ENCODE measurements at regions not wholly inside any gene's neighbourhood (a gene's known extent, or its start where the extent isn't known, plus 50 kb on each side); places are given as distances from the start of the nearest gene placed in this dataset.

DNA sequence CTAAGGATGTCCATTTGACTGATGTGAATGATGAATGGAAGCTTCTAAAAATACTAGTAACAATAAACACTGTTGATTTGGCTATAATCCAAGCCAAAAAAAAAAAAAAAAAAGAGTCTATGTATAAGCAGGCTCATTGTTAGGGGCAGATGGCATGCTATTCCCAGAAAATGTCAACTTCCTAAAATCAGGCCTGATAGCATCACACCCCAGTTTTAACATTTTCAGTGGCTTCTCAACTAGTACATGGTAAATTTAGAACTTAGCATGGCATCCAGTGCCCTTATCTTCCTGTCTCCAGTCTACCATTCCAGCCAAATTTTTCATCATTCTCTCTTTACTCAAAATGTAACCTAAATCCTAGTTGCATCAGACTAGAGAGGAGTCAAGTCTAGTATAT is 288.2 kb upstream of the ZNF385D start:
- CTCF ChIA-PET = no interaction called here

DNA sequence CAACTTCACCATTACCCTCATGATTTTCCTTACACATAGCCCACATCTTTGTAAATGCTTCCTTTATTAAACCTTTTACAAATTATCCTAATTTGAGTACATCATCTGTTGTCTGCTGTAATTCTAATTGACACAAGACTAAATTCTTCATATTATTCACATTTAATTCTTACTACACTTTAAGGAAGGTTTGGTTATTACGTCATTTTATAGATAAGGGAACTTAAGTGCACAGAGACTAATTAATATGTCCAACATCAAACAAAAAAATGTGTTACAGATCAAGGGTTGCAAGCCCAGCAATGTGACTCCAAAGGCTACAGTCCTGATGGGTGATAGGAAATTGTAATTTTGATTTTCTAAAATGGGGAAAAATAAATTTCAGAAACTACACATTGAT is 289.1 kb upstream of the ZNF385D start:
- no peak overlapping the region for H3K4me3 Mint-ChIP-seq
- ChIA-PET CTCF (no interaction called here), POLR2A (no interaction called here)
- H3K27me3 Mint-ChIP-seq = no peaks in the 10 kb centered on the region
- H3K4me1 Mint-ChIP-seq = no peaks in the 10 kb centered on the region
- H3K27ac Mint-ChIP-seq = no peak overlapping the region
- no peak for DNase-seq
- H3K36me3 Mint-ChIP-seq (ENCODE audit: low read depth) = no peaks in the 10 kb centered on the region
- H3K9me3 Mint-ChIP-seq = peaks cover 6% of the 10 kb centered on the region

More for the DNA sequence above, 288.2 kb upstream of the ZNF385D start:
- Mint-ChIP-seq H3K36me3 (ENCODE audit: low read depth) (no peaks in the 10 kb centered on the region), H3K4me1 (no peaks in the 10 kb centered on the region), H3K27me3 (no peaks in the 10 kb centered on the region), H3K9me3 (peaks cover 2% of the 10 kb centered on the region), H3K4me3 (no peak overlapping the region), H3K27ac (no peak overlapping the region)
- POLR2A ChIA-PET = no interaction called here
- no peak for DNase-seq

DNA sequence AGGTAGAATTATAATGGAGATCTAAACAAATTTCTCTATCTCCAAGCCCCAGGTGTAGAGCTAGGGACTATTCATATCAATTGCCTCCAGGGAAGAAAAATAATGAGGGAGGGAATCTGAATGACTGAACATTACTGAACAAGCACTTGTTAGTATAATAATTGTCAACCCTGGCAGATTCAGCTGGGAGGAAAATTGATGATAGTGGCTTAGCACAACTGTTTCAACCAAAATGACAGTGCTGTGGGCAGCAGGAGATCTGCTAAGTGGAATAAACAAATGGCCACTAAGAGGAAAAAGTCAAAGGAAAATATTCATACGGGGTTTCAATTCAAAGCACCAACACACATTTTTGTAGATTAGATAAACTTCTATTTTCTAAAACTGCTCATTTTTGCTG is 294.9 kb upstream of the ZNF385D start:
- H3K27me3 Mint-ChIP-seq = no peaks in the 10 kb centered on the region
- H3K4me1 Mint-ChIP-seq = no peaks in the 10 kb centered on the region
- H3K9me3 Mint-ChIP-seq = peaks cover 14% of the 10 kb centered on the region
- H3K27ac Mint-ChIP-seq = no peak overlapping the region
- no peak overlapping the region for H3K4me3 Mint-ChIP-seq
- H3K36me3 Mint-ChIP-seq (ENCODE audit: low read depth) = no peaks in the 10 kb centered on the region
- ChIA-PET CTCF (no interaction called here), POLR2A (no interaction called here)
- no peak for DNase-seq

DNA sequence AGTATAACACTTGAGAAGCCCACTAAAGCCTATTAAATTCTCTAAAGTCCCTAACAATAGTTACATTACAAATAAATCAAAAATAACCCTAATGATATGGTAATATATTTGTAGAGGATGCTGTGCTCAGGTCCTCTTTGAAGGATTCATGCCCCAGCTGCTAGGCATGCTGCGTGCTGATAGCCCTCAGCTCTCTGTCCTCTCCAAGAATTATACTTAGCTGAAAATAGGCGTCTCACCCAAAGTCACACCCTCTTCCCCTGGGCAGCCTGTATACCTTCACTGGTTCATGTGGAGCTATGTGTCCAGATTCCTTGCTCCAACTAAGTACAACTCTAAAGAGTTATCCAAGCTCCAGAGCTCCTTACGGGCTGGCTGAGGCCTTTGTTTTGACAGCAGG is 312.5 kb upstream of the ZNF385D start:
- no peaks in the 10 kb centered on the region for H3K36me3 Mint-ChIP-seq (ENCODE audit: low read depth)
- DNase-seq = no peak
- ChIA-PET CTCF (no interaction called here), POLR2A (no interaction called here)
- no peak overlapping the region for H3K27ac Mint-ChIP-seq
- no peak overlapping the region for H3K4me3 Mint-ChIP-seq
- H3K27me3 Mint-ChIP-seq = no peaks in the 10 kb centered on the region
- no peaks in the 10 kb centered on the region for H3K9me3 Mint-ChIP-seq
- H3K4me1 Mint-ChIP-seq = no peaks in the 10 kb centered on the region

DNA sequence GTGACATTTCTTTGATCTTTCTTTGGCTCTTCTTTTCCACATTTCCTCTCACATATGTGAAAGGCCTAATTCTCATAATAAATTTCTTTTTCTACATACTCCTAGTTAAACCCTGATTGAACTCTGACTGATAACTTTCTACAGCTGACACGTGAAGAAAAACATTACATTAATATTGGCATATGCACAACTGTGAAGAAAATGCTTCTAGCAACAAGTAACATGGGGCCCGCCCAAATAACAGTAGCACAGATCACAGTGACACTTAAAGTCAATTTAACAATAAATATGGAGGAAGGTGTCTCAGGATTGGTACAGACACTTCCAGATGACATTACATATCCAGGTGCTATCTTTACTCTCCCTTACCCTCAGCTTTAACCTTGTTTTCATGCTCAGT is 317.6 kb upstream of the ZNF385D start:
- ChIA-PET POLR2A (no interaction called here), CTCF (no interaction called here)
- Mint-ChIP-seq H3K9me3 (no peaks in the 10 kb centered on the region), H3K4me1 (no peaks in the 10 kb centered on the region), H3K4me3 (no peak overlapping the region), H3K27me3 (no peaks in the 10 kb centered on the region), H3K27ac (no peak overlapping the region), H3K36me3 (ENCODE audit: low read depth) (no peaks in the 10 kb centered on the region)
- DNase-seq = no peak

DNA sequence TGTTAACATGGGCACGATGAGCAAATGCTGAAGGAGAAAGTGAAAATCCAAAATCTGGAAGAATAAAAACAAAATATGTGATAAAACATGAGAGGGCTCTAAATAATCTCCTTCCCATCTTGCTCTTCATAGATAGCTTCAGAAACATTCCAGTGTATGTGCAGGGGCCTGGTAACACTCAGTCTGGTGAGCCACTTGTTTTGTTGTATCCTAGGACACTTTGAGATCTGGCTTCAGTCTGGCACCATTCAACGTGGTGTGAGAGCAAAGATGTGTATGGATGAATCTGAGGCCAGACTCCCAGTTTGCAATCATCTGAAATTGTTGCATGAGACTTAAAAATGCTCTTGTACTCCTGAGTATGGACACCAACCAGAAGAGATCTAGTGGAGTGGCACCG is 337.2 kb upstream of the ZNF385D start:
- no peak overlapping the region for H3K27ac Mint-ChIP-seq
- H3K9me3 Mint-ChIP-seq = no peaks in the 10 kb centered on the region
- ChIA-PET CTCF (no interaction called here), POLR2A (no interaction called here)
- no peaks in the 10 kb centered on the region for H3K36me3 Mint-ChIP-seq (ENCODE audit: low read depth)
- H3K4me1 Mint-ChIP-seq = no peaks in the 10 kb centered on the region
- no peaks in the 10 kb centered on the region for H3K27me3 Mint-ChIP-seq
- no peak for DNase-seq
- no peak overlapping the region for H3K4me3 Mint-ChIP-seq

DNA sequence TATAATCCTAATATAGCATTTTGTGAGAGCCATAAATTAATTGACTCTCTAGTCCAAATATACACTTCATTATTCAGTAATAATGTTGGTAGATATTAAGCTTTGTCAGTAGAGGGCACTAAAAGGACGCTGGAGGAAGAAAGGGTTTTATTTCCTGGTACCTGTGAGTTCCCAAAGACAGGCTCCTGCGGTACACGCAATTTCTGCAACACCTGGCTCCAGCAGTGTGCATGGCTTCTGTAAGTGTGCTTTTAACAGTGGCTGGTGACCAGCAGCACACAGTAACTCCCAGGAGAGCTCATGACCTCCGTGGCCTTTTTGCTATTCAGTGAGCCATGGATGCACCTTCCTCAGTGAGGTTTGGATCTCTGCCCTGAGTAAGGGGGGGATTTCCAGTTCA is 338.3 kb upstream of the ZNF385D start:
- Mint-ChIP-seq H3K27me3 (no peaks in the 10 kb centered on the region), H3K36me3 (ENCODE audit: low read depth) (no peaks in the 10 kb centered on the region), H3K27ac (no peak overlapping the region), H3K4me3 (no peak overlapping the region), H3K9me3 (no peaks in the 10 kb centered on the region), H3K4me1 (no peaks in the 10 kb centered on the region)
- no peak for DNase-seq
- ChIA-PET POLR2A (no interaction called here), CTCF (no interaction called here)

DNA sequence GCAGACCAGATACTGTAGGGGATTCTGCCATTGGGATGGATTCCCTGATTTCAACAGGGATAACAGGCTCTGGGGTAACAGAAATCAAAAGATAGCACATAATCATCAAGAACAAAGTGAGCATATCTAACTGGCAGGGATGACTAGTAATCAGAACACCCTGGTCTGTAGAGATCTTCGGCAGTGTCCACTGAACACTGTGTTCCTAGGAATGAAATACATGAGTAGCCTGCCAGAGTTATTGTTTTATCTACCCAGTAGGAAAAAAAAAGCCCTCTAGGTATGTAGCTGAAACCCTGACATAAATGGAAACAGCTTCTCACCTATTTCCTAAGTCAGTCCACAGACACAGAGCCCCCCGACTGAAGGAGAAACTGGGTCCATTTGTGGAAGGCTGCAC is 340.3 kb upstream of the ZNF385D start:
- H3K9me3 Mint-ChIP-seq = no peaks in the 10 kb centered on the region
- H3K27me3 Mint-ChIP-seq = no peaks in the 10 kb centered on the region
- ChIA-PET POLR2A (no interaction called here), CTCF (no interaction called here)
- no peak for DNase-seq
- H3K4me1 Mint-ChIP-seq = no peaks in the 10 kb centered on the region
- H3K36me3 Mint-ChIP-seq (ENCODE audit: low read depth) = no peaks in the 10 kb centered on the region
- H3K27ac Mint-ChIP-seq = no peak overlapping the region
- H3K4me3 Mint-ChIP-seq = no peak overlapping the region

DNA sequence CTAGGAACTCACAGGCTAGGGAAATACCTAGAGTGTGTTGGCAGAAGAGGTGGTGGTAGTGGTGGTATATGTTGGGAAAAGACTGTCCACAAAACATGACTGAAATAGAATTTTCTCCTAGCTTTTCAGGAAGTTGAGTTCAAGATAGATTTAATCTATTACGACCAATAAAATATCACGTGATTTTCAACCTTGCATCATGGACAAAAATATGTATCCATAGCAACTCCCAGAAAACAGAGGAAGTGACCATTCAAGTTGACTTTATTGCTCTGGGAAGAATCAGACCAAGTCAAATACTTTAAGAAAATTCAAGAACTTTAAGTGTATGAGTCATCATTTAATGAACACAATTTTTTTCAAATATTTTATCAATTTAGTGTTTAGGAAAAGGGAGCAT is 347.0 kb upstream of the ZNF385D start:
- CTCF ChIA-PET = no interaction called here
- Mint-ChIP-seq H3K9me3 (no peaks in the 10 kb centered on the region), H3K27ac (no peak overlapping the region), H3K36me3 (ENCODE audit: low read depth) (no peaks in the 10 kb centered on the region), H3K4me1 (no peaks in the 10 kb centered on the region), H3K27me3 (no peaks in the 10 kb centered on the region), H3K4me3 (no peak overlapping the region)
- DNase-seq = no peak
- POLR2A ChIA-PET = no interaction called here

DNA sequence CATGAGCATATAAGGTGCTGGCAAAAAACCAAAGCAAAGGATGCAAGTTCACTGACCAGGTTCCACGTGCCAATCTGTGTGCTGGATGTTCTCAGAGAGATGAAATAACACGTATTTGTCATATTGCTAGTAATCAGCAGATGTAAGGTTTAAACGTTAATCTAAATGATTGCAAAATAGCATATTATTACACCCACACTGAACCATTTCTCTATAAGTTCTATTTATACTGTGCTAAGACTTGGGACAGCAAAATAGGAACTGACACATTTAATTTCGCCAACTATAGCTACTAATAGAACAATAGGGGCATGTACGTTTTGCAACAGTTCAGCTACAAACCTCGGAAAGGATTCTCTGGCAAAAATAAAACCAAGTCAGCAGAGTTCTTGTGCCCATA is 350.3 kb upstream of the ZNF385D start:
- H3K9me3 Mint-ChIP-seq = no peaks in the 10 kb centered on the region
- no peaks in the 10 kb centered on the region for H3K4me1 Mint-ChIP-seq
- H3K4me3 Mint-ChIP-seq = no peak overlapping the region
- H3K27ac Mint-ChIP-seq = no peak overlapping the region
- POLR2A ChIA-PET = no interaction called here
- no peaks in the 10 kb centered on the region for H3K27me3 Mint-ChIP-seq
- DNase-seq = no peak
- H3K36me3 Mint-ChIP-seq (ENCODE audit: low read depth) = no peaks in the 10 kb centered on the region
- CTCF ChIA-PET = no interaction called here

DNA sequence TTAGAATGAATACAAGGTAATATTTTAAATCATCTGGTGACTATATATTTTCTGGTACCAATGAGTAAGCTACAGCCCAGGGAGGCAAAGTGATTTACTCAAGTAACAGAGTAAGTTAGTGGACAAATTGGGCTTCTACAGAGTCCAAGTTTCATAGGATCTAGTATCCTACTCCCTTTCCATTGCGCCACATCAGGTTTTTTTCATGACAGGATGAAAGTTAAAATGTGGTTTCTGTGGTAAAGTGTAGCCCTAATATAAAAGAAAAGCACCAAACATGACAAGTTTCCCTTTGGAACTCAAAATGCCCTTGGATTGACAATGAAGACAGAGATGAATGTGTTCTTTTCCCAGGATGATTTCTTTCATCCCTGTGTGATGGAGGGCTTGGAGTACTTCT is 350.8 kb upstream of the ZNF385D start:
- H3K4me3 Mint-ChIP-seq = no peak overlapping the region
- H3K4me1 Mint-ChIP-seq = no peaks in the 10 kb centered on the region
- POLR2A ChIA-PET = no interaction called here
- H3K27ac Mint-ChIP-seq = no peak overlapping the region
- H3K9me3 Mint-ChIP-seq = no peaks in the 10 kb centered on the region
- no peaks in the 10 kb centered on the region for H3K27me3 Mint-ChIP-seq
- H3K36me3 Mint-ChIP-seq (ENCODE audit: low read depth) = no peaks in the 10 kb centered on the region
- CTCF ChIA-PET = no interaction called here
- no peak for DNase-seq

DNA sequence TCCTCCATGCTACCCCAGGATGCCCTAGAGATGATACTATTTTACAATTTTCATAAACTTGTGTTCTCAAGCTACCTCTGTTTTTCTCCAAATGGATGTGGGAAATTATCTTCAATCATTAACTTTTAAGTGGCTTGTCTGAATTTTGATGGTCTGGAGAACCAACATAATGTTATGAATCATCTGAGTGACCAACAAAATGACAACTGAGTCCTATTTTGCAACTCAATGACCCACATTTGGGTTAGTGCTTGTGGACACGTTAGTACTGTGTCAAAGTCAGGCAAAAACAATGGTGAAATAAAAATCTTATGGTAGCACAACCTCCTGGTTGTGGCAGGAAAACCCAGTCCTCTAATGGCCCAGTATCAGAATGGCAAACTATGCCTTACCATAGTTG is 352.4 kb upstream of the ZNF385D start:
- CTCF ChIA-PET = no interaction called here
- no peaks in the 10 kb centered on the region for H3K36me3 Mint-ChIP-seq (ENCODE audit: low read depth)
- POLR2A ChIA-PET = no interaction called here
- H3K9me3 Mint-ChIP-seq = no peaks in the 10 kb centered on the region
- H3K4me3 Mint-ChIP-seq = no peak overlapping the region
- DNase-seq = no peak
- no peak overlapping the region for H3K27ac Mint-ChIP-seq
- no peaks in the 10 kb centered on the region for H3K27me3 Mint-ChIP-seq
- H3K4me1 Mint-ChIP-seq = no peaks in the 10 kb centered on the region

DNA sequence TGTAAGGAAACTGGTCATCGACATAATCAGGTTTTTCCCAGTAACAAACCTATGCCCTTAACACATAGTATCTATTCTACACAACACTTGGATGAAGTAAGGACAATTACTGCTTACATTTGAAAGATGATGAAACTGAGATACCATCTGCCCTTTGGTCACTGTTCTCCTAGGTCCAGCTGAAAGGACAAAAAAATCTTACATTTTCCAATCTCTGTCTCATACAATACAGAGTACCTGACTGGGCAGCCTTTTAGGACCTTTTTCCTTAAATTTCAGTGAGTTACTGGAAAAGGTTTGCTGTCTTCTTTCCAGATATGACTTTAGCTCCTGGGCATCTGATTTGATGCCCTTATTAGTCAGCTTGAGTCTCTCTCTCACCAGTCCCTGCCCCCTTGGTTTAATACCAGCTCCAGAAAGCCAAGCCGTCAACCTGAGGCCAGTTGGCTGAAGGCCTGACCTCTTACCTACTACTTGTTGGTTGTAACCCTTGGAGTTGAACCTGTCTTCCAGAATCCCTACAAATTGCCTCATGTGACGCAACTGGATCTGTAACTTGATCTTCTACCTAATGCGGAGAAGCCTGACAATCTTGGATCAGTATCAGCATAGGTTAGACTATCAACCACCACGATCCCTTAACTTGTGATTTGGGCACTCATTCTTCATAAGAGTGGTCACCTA is 355.3 kb upstream of the ZNF385D start:
- Mint-ChIP-seq H3K9me3 (peaks cover 2% of the 10 kb centered on the region), H3K27ac (no peak overlapping the region), H3K4me1 (no peaks in the 10 kb centered on the region), H3K4me3 (no peak overlapping the region), H3K27me3 (no peaks in the 10 kb centered on the region), H3K36me3 (ENCODE audit: low read depth) (no peaks in the 10 kb centered on the region)
- POLR2A ChIA-PET = no interaction called here
- CTCF ChIA-PET = interaction anchor here (0.6 kb wide), 1 partner anchor 1614 kb away, joined by 4 read pairs; no protein-coding TSS in a partner anchor
- DNase-seq = no peak

DNA sequence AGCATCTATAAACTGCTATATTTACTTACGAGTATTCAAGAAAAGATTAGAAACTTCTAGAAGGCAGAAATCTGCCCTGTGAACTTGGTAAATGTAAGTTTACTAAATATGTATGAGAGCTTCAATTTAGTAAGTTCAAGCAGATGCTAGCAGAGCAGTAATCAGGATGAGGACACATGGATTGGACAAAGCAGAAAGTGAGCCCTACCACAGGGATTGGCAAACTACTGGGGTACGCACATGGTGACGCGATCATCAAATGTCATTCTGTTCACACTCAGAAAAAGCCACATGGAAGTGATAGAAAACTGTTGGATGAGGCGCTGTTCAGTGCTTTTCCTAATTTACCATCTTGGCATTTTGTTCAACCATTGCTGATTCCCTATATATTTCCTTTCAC is 360.2 kb upstream of the ZNF385D start:
- CTCF ChIA-PET = no interaction called here
- DNase-seq = no peak
- no peak overlapping the region for H3K4me3 Mint-ChIP-seq

More for the DNA sequence above, 360.2 kb upstream of the ZNF385D start:
- no peaks in the 10 kb centered on the region for H3K27me3 Mint-ChIP-seq
- no peak overlapping the region for H3K27ac Mint-ChIP-seq
- POLR2A ChIA-PET = no interaction called here
- H3K36me3 Mint-ChIP-seq (ENCODE audit: low read depth) = no peaks in the 10 kb centered on the region
- no peaks in the 10 kb centered on the region for H3K4me1 Mint-ChIP-seq
- H3K9me3 Mint-ChIP-seq = peaks cover 2% of the 10 kb centered on the region

All from activated CD4-positive, alpha-beta T cell treated with anti-CD3 and anti-CD28 coated beads, Interleukin-2, amount 10 ng/mL, durations not matched to agents 7 days and 5 days (primary cell).